ENCODE measurements at regions not wholly inside any gene's neighbourhood (a gene's known extent, or its start where the extent isn't known, plus 50 kb on each side); places are given as distances from the start of the nearest gene placed in this dataset.

DNA sequence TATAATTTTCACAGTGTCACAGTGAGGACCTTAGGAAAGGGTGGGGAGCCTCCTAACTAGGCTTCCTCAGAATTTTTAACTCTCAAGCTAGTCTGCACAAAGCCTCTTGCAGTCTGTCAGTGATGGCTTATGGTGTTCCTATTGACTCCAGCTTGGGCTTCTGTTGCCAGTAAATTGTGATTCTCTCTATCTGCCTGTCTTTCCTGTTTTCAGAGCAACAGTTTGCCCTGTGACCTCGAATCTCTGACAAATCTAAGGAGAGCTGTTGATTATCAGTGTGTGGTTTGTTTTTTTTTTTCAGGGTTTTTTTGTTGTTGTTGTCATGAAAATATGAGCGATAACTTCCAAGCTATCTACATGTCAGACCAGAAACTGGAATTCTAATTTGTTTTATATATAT, 423.2 kb upstream of the B3GALT2 start:
- no peak for DNase-seq

DNA sequence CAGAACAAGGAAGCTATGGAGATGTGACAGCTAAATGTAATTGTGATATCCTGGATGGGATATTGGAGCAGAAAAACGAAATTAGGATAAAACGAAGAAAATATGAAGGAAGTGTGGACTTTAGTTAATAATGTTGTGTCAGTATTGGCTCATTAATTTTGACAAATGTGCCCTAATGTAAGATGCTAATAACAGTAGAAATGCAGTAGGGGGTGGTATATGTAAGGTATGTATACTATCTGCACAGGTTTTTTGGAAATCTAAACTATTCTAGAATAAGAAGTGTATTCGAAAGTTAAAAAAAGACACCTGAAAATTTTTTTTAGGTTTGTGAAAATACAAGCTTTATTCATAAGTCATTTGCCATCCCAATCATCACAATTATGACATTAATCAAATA, 421.4 kb upstream of the B3GALT2 start:
- DNase-seq = no peak

DNA sequence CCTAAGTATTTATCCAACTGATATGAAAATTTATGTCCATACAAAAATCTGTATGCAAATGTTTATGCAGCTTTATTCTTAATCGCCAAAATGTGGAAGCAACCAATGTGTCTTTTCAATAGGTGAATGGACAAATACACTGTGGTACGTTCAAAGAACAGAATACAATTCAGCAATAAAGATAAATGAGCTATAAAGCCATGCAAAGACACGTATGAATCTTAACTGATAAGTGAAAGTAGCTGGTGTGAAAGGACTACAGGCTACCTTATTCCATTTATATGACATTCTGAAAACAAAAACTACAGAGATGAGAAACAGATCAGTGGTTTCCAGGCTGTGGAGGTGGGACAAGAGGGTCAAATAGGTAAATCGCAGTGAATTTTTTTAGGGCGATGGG, 419.6 kb upstream of the B3GALT2 start:
- no peak for DNase-seq

DNA sequence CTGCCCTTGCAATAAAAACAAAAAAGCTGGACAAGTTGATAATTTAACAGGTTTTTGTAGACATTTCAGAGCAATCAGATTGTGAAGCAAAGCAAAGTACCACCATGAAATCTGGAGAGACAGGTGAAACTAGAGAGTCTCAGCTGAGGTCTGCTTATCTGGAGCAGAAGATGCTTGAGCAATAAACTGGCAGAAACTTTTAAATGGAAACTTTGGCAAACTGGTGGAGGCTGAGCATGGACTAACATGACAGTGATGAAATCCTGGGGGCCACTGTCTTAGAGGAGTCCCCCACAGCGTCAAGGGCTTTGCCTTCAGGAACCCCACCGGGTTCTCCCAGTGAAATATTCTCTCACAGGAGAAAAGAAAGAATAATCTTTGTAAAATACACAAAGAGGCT, 416.3 kb upstream of the B3GALT2 start:
- no peak for DNase-seq

DNA sequence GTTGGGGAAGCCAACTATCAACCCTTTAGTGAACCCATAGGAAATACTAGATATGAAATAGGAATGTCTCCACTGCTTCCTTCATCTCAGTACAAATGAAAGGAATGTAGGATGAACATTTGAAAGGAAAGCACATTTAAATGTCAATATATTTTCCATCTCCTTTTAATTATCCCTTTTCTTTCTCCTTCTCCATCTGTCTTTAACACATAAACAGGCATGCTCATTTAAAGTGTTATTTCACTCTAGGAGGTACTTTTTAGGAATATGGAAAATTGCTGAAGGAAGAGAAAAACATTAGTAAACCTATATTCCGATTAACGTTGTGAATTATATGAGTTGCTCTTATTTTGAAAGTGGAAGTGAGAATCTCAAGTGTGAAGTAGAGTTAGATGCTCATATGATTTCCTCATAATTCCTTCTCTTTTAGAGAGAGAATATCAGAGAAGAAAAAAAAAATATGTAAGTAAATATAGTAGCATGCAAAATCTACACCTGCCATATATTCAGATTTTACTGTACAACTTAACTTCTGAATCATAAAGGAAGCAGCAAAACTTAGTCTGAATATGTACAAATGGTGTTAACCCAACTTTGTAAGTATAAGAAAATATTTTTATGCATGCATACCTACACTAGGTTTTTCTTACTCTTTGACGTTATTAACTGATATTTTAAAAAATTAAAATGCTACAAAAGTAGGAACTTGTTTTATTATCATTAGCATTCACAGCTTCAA, 406.9 kb upstream of the B3GALT2 start:
- DNase-seq = no peak

DNA sequence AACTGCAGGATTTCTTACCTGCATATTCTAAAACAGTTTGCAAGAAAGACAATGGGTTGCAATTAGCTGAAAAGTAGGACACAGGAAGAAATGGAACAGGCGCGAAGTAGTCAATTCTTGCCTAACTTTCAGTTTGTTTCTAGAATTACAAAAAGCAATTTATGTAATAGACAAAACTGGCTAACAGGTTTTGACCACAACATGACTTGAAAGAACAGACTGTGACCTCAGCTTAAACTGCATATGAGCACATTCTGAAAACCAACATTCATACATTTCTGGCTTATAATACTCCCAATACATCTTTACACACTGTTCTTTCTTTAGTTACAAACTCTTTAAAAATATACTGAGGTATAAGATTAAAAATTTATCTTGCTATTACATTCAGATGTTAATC, 405.9 kb upstream of the B3GALT2 start:
- DNase-seq = no peak

DNA sequence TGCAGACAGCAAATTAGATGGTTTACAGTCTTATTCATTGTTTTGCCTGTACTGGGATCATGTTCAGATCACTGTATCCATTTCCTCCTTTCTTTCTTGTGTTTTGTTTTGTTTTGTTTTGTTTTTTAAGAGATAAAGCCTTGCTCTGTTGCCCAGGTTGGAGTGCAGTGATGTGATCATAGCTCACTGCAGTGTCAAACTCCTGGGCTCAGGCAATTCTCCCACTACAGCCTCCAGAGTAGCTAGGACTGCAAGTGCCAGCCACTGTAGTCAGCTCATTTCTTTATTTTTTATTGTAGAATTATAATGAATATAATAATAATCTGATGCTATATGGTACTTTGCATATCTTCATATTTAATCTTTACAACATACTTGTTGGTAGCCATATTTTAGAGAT, 403.7 kb upstream of the B3GALT2 start:
- no peak for DNase-seq

DNA sequence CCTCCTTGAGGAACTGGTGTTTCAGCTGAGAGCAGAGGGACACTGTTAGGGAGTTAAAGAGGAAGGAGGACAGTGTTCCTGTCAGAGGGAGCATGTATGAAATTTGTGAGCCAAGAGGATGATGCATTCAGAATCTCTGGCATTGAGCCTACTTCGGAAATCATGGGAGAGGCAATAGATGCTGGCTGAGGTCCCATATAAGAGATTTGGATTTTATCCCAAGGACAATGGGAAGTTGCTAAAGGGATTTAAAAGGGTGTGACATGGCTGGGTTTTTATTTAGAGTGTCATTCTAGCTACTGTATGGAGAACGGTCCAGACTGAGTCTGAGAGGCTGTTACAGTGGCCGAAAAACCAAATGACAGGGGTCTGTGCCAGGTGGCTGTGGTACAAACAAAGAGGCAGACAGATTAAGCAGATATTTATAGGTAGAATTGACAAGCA, 403.2 kb upstream of the B3GALT2 start:
- peak; percentile 64 for DNase-seq

DNA sequence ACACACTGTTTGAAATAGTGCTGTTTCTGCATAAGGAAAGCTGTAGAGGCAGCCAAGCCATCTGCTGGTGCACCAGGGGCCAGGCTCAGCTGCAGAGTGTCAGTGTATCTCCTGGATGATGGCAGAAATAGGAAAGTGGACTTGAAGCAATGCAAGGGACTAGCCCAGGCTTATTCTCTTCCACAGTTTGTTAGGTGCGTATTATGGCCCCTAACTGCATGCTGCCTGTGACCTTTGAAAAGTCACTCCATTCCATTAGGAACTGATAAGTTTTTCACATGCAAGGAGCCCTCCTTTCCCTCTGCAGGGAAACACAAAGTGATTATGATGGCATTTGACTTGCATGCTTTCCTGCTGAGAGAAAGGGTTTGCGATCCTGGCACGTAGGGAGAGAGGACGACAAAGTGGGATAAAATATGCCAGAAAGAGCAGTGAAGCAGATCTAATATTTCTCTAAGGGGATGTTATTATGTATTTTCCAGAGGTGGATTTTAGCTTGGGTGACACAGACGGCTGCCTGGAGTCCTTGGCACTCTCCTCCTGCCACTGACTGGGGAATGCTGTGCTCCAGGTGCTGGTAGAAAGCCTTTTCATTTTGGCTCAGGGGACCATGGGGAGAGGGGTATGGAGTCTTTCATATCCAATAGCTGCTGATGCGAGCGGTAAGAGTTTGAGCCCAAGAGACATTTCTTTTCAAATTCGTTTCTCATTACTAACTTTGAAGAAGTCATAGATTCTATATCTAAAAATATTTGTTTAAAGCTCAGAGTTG, 402.1 kb upstream of the B3GALT2 start:
- DNase-seq = peak; percentile 20

DNA sequence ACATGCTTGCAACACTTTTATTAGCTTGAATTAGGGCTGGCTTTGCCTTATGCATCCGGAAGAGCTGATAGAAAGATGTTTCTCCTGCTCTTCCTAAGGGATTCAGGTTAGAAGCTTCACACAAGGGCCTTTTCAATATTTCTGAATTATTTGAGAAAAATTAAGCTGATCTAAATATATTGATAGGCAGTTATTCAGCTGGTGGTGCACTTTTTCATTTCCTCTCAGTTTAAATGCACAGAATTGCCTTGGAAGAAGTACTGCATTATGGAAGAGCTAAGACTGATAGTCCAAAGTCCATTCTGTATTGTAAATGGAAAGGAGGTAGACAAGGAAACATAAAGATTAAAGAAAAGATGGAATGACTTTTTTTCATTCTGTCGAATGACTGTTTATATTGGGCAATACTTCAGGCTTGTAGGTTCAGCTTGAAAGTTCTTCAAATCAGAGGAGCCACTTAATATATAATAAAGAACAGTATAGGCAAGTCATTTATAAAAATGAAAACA, 398.4 kb upstream of the B3GALT2 start:
- no peak for DNase-seq

DNA sequence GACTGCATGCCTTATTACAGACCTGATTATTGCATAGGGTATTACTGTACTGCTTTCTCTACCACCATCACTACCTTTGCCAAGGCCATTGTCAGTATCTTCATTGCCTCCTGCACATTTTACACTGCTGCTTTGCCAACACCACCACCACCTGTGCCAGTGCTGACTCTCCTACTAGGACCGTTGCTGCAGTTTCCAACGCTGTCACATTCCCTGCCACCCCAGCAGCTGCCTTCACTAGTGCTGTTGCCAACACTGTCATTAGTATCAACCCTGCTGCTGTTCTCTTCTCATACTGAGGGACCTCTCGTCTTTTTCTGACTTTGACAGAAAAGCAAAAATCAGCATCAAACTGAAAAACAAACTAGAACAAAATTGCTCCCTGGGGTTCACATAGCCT, 394.9 kb upstream of the B3GALT2 start:
- DNase-seq = no peak

DNA sequence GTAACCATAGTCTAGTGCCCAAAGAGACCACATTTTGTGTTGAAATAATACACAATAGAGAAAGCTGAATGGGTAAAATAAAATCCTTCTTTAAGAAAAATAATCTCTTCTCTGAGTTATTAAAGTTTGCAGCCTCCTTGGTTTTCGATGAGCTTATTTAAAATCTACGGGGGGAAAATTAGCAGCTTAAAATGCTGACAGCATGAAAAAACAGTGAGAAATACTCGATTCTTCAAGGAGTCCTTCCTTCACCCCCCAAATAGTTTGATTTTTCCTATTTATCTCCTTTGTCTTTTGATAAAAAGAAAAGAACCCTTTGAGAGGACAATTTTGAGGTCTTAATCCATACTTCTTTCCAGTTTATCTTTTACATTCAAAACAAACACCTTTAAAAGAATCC, 394.0 kb upstream of the B3GALT2 start:
- no peak for DNase-seq

DNA sequence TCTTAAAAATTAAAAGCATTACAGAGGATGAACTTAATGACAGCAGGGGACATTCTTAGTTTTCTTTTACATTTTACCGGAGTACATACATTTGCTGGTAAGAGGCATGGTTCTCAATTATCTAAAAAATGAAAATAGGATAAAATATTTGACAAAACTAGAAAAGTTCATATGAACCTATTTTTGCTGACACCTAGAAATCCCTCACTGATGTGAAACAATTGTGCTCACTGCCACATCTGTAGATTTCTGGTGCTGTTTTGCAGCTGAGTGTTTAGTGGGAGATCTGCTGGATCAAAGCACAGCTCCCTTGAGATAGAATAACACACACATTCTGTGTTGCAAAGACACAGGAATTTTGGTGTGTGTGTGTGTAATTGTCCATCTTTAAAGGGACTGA, 392.9 kb upstream of the B3GALT2 start:
- DNase-seq = no peak

DNA sequence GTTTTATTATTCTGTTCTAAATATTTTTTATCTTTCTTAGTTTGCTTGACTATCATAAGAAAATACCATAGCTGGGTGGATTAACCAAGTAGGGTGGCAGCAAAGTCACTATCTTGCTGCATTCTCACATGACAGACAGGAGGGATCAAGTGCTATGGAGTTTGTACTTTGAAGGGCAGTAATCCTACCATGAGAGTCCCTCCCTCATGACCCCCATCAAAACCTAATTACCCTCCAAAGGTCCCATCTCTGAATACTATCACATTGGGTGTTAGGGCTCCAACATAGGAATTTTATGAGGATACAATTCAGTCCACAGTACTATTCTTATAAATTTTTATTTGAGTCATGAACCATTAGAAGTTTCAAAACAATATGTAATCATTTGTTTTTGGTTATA, 388.5 kb upstream of the B3GALT2 start:
- DNase-seq = no peak

DNA sequence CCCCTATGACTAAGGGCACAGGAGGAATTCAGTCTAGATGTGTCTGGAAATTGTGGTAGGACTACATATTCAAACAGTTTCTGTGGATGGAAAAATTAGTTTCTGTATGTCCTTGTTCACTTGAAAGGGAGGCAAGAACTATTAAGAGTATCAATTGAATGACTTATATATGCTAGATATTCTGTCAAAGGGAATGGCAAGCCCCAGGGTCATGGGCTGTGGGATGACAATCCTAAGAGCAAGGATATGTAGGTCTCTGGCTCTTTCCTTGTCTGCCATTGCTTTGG, 383.5 kb upstream of the B3GALT2 start:
- no peak for DNase-seq

DNA sequence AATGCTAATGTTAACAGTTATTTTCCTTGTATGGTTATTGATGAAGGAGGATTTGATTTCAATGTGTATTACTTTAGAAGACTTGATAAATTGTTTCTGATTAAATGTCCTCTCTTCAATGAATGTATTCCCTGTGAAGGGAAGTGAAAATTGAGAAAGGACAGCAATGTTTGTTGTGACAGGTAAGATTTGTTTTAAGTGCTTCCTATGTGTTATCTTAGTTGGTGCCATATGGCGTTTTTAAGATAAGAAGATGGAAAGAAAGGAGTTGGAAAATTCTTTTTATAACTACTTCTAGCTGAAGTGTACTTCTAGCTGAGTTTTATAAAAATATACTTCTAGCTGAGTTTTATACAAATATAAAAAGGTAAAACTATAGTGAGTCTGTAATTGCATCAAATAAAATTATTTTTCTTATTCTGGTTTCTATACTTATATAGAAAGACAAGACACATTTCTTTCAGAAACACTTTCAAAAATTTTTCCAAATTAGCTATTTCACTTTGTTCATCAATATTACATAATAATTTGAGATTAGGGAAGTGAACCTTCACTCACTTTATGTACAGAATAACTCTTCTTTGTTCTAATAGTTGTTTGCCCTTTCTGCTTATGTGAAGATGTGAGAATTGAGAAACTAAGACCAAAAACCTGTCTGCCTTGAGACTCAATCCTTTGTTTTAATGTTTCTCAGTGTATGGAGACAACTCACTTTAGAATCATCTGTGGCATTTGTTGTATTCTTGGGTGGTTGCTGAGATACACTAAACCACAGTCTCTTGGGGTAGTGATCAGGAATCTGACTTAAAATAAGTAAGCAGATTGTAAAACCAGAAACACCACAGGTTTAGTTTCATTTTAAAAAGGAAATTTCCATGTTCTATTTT, 382.9 kb upstream of the B3GALT2 start:
- no peak for DNase-seq

DNA sequence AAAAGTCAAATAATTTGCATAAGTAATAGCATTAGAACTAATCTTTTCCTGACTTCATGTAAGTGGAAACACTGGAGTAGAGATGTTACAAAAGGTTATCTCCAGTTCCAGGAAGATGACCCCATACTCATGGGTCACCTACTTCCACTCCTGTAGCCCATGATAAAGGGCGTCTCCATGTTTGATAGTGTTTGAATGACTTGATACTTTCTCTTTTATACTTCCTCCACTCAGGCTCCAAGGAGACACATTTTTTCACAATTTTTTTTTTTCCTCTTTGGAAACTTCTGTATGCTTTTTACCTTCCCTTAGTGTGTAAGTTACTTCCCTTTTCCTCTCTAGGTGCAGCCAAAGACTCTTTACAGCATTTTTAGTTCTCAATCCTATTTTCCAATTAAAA, 382.1 kb upstream of the B3GALT2 start:
- no peak for DNase-seq

DNA sequence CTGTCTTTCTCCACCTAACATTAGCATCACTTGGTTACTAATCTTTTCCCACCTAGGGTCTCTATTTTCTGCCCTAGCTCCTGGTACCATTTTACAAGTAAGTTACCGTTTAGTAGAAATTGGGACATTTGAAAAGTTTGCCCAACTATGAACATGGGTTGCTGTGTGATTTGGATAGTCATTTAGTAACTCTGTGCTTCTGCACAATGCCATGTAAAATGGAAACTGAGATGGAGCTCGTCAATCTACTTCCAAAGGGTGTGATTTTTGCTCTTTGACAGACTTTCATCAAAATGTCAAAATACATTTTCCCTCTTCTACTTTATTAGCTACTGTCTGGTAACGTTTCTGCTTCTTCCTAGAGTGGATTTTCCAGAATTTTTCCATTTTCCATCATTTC, 381.5 kb upstream of the B3GALT2 start:
- no peak for DNase-seq

DNA sequence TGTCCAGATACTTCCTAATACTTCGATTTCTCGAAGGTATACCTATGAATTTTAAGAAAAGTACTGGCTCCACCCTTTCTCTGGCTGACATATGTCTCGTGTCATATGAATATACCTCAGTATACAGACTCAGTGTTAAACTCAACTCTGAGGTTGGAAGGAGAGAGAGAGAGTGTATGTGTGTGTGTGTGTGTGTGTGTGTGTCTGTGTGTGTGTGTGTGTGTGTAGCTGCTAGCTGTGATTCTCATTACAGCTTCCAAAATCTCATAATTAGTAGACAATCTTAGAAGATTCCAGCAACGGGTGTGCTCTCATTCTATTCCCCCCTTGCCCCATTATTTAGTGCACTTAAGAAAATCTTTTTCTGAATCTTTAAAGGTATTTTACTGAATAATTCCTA, 380.3 kb upstream of the B3GALT2 start:
- DNase-seq = no peak

DNA sequence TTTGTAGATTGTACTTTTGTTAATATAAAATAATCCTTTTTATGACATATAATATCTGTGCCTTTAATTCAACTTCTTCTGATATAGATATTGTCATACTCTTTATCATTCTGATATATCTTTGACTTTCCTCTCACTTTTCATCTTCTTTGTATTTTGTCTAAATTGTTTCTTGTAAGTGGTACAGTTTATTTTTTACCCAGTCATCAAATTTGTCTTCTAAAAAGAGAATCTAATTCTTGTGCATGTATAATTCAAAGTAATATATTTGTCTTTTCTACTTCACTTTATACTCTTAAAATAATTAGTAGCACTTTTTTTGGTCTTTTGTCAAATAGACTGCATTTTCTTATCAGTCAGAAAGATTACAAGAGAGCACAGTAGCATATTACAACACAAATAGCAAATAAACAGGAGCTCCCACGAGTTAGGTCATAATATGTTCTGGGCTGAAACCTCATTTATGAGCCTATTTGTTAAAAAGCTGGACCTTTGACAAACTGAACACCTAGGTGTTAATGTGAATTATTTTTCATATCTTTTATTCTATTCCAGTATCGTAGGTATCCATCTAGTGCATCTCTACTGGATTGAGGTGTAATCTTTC, 379.7 kb upstream of the B3GALT2 start:
- no peak for DNase-seq

DNA sequence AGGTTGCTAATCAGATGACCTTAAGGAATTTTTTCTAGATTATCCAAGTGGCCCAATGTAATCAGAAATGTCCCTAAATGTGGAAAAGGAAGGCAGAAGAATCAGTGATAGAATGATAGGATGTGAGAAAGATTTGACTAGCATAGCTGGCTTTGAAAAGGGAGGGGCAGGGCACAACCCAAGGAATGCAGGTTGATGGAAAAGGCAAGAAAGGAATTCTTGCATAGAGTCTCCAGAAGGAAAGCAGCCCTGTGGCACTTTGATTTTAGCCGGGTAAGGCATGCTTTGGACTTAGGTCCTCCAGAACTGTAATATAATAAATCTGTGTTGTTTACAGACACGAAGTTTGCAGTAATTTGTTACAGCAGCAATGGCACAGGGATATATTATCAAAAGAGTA, 375.7 kb upstream of the B3GALT2 start:
- DNase-seq = no peak

DNA sequence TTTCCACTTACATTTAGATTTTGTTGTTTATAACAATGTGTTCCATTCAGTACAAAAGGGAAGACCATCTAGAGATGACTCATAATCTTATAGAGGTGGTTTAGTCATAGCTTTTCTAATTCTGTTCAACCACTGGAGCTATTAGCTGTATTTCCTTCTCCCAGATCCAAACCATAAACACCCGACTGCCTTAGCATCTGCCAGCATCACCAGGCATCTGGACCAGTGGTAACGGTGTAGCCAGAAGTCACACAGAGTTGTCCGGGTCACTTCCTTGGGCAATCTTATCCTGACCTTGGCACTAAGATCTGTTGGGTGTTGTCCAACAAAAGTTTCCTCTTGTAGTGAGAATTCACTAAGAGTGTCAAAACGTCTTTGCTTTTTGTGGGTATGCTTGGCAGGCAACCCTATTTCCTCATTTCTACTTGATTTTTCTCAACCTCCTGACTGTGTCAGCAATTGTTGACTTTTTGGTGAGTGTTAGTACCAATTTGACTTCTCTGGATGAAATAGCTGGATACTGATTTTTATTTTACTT, 372.1 kb upstream of the B3GALT2 start:
- peak; percentile 13 for DNase-seq
